C1 segment of cervical spinal cord (tissue), 14 donors: ENCODE measurements at regions not wholly inside any gene's neighbourhood (a gene's known extent, or its start where the extent isn't known, plus 50 kb on each side); places are given as distances from the start of the nearest gene placed in this dataset.

Source experiments
- DNase-seq, 14 donors: peaks; one replicate each; lab custom pipeline; 2025; lab: John Stamatoyannopoulos, UW

GRCh38 chr6:1037430-1038202 is 274.3 kb upstream of the FOXQ1 start:
- DNase-seq, result no peak

- no peak for DNase-seq
Observed at GRCh38 chr6:1035401-1035800, 276.5 kb upstream of the FOXQ1 start.

- no peak for DNase-seq
Observed at GRCh38 chr6:1031720-1032119, 280.2 kb upstream of the FOXQ1 start.

GRCh38 chr6:1029141-1029540 is 282.8 kb upstream of the FOXQ1 start:
- no peak for DNase-seq

- DNase-seq, result no peak
Observed at GRCh38 chr6:1028723-1029122, 283.2 kb upstream of the FOXQ1 start.

GRCh38 chr6:1027795-1028569 is 283.9 kb upstream of the FOXQ1 start:
- no peak for DNase-seq

GRCh38 chr6:1027109-1027794 is 284.6 kb upstream of the FOXQ1 start:
- no peak for DNase-seq

GRCh38 chr6:1025821-1026220 is 286.1 kb upstream of the FOXQ1 start:
- DNase-seq, result no peak

GRCh38 chr6:1024587-1024986 is 287.3 kb upstream of the FOXQ1 start:
- DNase-seq, result no peak

- no peak for DNase-seq
Observed at GRCh38 chr6:1024161-1024560, 287.7 kb upstream of the FOXQ1 start.

GRCh38 chr6:1023229-1023628 is 288.7 kb upstream of the FOXQ1 start:
- no peak for DNase-seq

GRCh38 chr6:1022719-1023118 is 289.2 kb upstream of the FOXQ1 start:
- DNase-seq, result no peak

- DNase-seq, result no peak
Observed at GRCh38 chr6:1020837-1021236, 291.1 kb upstream of the FOXQ1 start.

GRCh38 chr6:1020133-1020532 is 291.8 kb upstream of the FOXQ1 start:
- no peak for DNase-seq

- DNase-seq, result no peak
Observed at GRCh38 chr6:1018041-1018440, 293.9 kb upstream of the FOXQ1 start.

- no peak for DNase-seq
Observed at GRCh38 chr6:1016329-1017302, 295.3 kb upstream of the FOXQ1 start.

GRCh38 chr6:1015825-1016224 is 296.1 kb upstream of the FOXQ1 start:
- DNase-seq, result no peak

GRCh38 chr6:1014431-1014807 is 297.5 kb upstream of the FOXQ1 start:
- no peak for DNase-seq

- DNase-seq, result no peak
Observed at GRCh38 chr6:1013656-1014430, 298.1 kb upstream of the FOXQ1 start.

GRCh38 chr6:1009103-1009502 is 302.8 kb upstream of the FOXQ1 start:
- DNase-seq, result no peak

- no peak for DNase-seq
Observed at GRCh38 chr6:1007159-1007558, 304.7 kb upstream of the FOXQ1 start.
